PC-9 (cell line): ENCODE measurements at regions not wholly inside any gene's neighbourhood (a gene's known extent, or its start where the extent isn't known, plus 50 kb on each side); places are given as distances from the start of the nearest gene placed in this dataset.
"Not testable (repeated sequence)": the region's sequence is repeated elsewhere in the genome, so short reads cannot be mapped to it uniquely, and the experiment has no call there.

ENCODE experiments used
- BruUV-seq: library from RNA; stranded (reverse); fragments of 400-500 nt; replicated peaks from 2 replicates; lab custom pipeline; 2021; lab: Mats Ljungman, UMichigan
- CTCF ChIA-PET: fragments of 300-600 bp; sonication (Branson Sonifier 250); formaldehyde crosslinking; loops from one replicate; lab custom pipeline; 2022; ENCODE audit warnings: antibody characterized with exemption; lab: Charles Lee
- POLR2A ChIA-PET: fragments of 300-600 bp; sonication (Branson Sonifier 250); formaldehyde crosslinking; loops from one replicate; lab custom pipeline; 2022; ENCODE audit warnings: antibody characterized with exemption; ENCODE audit not compliant: unreplicated experiment; lab: Charles Lee
- DNase-seq, 2 experiments: peaks; one replicate each; pipeline versions ENCODE4 v3.0.0 to v3.0.0-alpha.2; 2015 to 2022; ENCODE audit warnings: mixed read lengths in 1 of 2
- H2AFZ ChIP-seq: fragments of 200-600 bp; sonication (generic); 2 replicates; pipeline ENCODE4 v1.8.1; 2017; ENCODE audit warnings: antibody characterized with exemption
- H3F3A ChIP-seq: fragments of 200-600 bp; sonication (generic); 2 replicates; pipeline ENCODE4 v1.8.1; 2017; ENCODE audit warnings: antibody characterized with exemption, mild to moderate bottlenecking, low read depth; ENCODE audit not compliant: insufficient read depth
- H3K27ac ChIP-seq: fragments of 200-600 bp; sonication (generic); 2 replicates; pipeline ENCODE4 v1.6.1; 2016; ENCODE audit warnings: mixed run types
- H3K27me3 ChIP-seq: fragments of 200-600 bp; sonication (generic); 2 replicates; pipeline ENCODE4 v1.6.1; 2016; ENCODE audit warnings: low read depth, mixed run types; ENCODE audit not compliant: insufficient read depth
- H3K36me3 ChIP-seq: fragments of 200-600 bp; sonication (generic); 2 replicates; pipeline ENCODE4 v1.6.1; 2016; ENCODE audit warnings: low read depth, mixed run types
- H3K4me1 ChIP-seq: fragments of 200-600 bp; sonication (generic); replicated peaks from 2 replicates; pipeline ENCODE4 v1.6.1; 2016; ENCODE audit warnings: mixed run types; ENCODE audit not compliant: insufficient read depth
- H3K4me2 ChIP-seq: fragments of 200-600 bp; sonication (generic); 2 replicates; pipeline ENCODE4 v1.6.1; 2017; ENCODE audit warnings: mixed run types
- H3K4me3 ChIP-seq: fragments of 200-600 bp; sonication (generic); 2 replicates; pipeline ENCODE4 v1.6.1; 2016; ENCODE audit warnings: mixed run types
- H3K79me2 ChIP-seq: fragments of 200-600 bp; sonication (generic); 2 replicates; pipeline ENCODE4 v1.6.1; 2017; ENCODE audit warnings: low read depth, mixed run types
- H3K9me2 ChIP-seq: fragments of 200-600 bp; sonication (generic); 2 replicates; pipeline ENCODE4 v1.8.1; 2017; ENCODE audit warnings: mild to moderate bottlenecking; ENCODE audit not compliant: insufficient read depth
- H3K9me3 ChIP-seq: fragments of 200-600 bp; sonication (generic); 2 replicates; pipeline ENCODE4 v1.8.1; 2016; ENCODE audit warnings: low read depth; ENCODE audit not compliant: insufficient read depth
- H4K20me1 ChIP-seq: fragments of 200-600 bp; sonication (generic); 2 replicates; pipeline ENCODE4 v1.8.1; 2017; ENCODE audit not compliant: insufficient read depth
- EZH2 ChIP-seq: fragments of 200-600 bp; sonication (generic); IDR thresholded peaks from 2 replicates; pipeline ENCODE4 v1.8.0; 2017; ENCODE audit warnings: antibody characterized with exemption, low read depth
- intact Hi-C: fragments of 100-400 bp; cut with micrococcal nuclease; formaldehyde crosslinking; loops from one replicate; pipeline ENCODE4 v1.10.0; 2022; ENCODE audit not compliant: unreplicated experiment
- TF ChIP-seq, protein P1 (sequence below): fragments of 200-600 bp; sonication (generic); conservative IDR thresholded peaks from 2 replicates; pipeline ENCODE4 v1.6.1; 2017; ENCODE audit warnings: mixed run types, antibody characterized with exemption, mild to moderate bottlenecking, moderate library complexity

DNA sequence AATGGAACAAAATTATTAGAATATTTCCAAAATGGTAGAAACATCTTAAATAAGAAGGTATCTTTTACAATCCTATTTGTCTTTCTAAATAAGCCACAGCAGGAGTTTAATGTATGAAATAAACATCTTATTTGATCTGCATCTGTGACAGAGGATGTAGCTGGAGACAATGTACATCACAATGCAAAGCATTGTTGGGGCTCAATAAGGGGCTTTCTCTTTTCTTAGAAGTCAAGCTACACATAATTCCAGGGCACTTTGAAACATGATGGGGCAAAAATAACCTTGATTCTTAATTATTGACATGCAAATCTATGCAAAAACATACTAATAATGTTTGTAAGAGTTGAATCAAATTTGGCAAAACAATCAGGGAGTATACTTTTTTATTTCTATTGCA lies 255.1 kb downstream of the DSC3 start:
- no peak overlapping the region for H2AFZ ChIP-seq
- H3K4me3 ChIP-seq, result no peak overlapping the region
- H3K27ac ChIP-seq, result no peak overlapping the region
- POLR2A ChIA-PET, result no interaction called here
- CTCF ChIA-PET, result no interaction called here
- no TSS peak for BruUV-seq
- H3K79me2 ChIP-seq, result no peaks in the 10 kb centered on the region
- H3K27me3 ChIP-seq, result no peaks in the 10 kb centered on the region
- no peaks in the 10 kb centered on the region for H3K4me1 ChIP-seq
- no peak for DNase-seq
- no peaks in the 10 kb centered on the region for H3K9me3 ChIP-seq
- H3F3A ChIP-seq, result no peaks in the 10 kb centered on the region
- no peak overlapping the region for H3K4me2 ChIP-seq
- no peaks in the 10 kb centered on the region for H3K9me2 ChIP-seq
- H3K36me3 ChIP-seq, result no peaks in the 10 kb centered on the region
- H4K20me1 ChIP-seq, result no peaks in the 10 kb centered on the region
- intact Hi-C loops, result no loop called here
- TF ChIP-seq EZH2, result no peak
- TF ChIP-seq, protein P1, sequence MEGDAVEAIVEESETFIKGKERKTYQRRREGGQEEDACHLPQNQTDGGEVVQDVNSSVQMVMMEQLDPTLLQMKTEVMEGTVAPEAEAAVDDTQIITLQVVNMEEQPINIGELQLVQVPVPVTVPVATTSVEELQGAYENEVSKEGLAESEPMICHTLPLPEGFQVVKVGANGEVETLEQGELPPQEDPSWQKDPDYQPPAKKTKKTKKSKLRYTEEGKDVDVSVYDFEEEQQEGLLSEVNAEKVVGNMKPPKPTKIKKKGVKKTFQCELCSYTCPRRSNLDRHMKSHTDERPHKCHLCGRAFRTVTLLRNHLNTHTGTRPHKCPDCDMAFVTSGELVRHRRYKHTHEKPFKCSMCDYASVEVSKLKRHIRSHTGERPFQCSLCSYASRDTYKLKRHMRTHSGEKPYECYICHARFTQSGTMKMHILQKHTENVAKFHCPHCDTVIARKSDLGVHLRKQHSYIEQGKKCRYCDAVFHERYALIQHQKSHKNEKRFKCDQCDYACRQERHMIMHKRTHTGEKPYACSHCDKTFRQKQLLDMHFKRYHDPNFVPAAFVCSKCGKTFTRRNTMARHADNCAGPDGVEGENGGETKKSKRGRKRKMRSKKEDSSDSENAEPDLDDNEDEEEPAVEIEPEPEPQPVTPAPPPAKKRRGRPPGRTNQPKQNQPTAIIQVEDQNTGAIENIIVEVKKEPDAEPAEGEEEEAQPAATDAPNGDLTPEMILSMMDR, result no peak

DNA sequence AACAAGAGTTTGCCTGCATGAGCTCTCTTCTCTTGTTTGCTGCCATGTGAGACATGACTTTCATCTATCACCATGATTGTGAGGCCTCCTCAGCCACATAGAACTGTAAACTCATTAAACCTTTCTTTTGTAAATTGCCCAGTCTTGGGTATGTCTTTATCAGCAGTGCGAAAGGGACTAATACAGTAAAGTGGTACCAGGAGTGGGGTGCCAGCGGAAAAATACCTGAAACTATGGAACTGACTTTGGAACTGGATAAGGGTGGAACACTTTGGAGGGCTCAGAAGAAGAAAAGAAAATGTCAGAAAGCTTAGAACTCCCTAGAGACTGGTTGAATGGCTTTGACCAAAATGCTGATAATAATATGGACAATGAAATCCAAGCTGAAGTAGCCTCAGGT lies 260.9 kb downstream of the DSC3 start:
- no peaks in the 10 kb centered on the region for H3K36me3 ChIP-seq
- intact Hi-C loops, result no loop called here
- no peaks in the 10 kb centered on the region for H3K9me3 ChIP-seq
- no peak overlapping the region for H2AFZ ChIP-seq
- POLR2A ChIA-PET, result no interaction called here
- CTCF ChIA-PET, result no interaction called here
- H3K4me1 ChIP-seq, result no peaks in the 10 kb centered on the region
- no peaks in the 10 kb centered on the region for H3K79me2 ChIP-seq
- DNase-seq, result no peak
- no peaks in the 10 kb centered on the region for H3K27me3 ChIP-seq
- H3K27ac ChIP-seq, result no peak overlapping the region
- no peaks in the 10 kb centered on the region for H3K9me2 ChIP-seq
- no peaks in the 10 kb centered on the region for H4K20me1 ChIP-seq
- BruUV-seq, result no TSS peak
- no peak overlapping the region for H3K4me2 ChIP-seq
- TF ChIP-seq EZH2, result no peak
- TF ChIP-seq, protein P1, result no peak
- no peak overlapping the region for H3K4me3 ChIP-seq
- no peaks in the 10 kb centered on the region for H3F3A ChIP-seq

DNA sequence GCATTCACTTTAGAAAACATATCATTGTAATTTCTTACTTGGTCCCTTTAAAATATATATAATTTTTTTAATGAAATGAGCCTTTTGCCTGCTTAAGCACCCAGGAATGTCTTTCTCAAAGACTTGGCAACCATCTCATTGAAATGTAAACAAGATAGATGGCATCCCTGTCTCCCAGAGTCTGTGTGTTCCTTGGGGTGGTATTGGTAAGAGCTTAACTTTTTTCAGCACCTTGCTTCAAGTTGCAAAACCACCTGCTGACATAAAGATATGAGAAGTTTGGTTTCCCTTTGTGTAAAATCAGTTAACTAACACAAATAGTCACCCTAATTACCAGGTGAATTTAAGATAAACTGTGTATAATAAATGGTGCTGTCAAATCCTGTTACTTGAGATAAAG lies 266.9 kb downstream of the DSC3 start:
- no peak for TF ChIP-seq EZH2
- TF ChIP-seq, protein P1, result no peak
- CTCF ChIA-PET, result no interaction called here
- no peak for DNase-seq

DNA sequence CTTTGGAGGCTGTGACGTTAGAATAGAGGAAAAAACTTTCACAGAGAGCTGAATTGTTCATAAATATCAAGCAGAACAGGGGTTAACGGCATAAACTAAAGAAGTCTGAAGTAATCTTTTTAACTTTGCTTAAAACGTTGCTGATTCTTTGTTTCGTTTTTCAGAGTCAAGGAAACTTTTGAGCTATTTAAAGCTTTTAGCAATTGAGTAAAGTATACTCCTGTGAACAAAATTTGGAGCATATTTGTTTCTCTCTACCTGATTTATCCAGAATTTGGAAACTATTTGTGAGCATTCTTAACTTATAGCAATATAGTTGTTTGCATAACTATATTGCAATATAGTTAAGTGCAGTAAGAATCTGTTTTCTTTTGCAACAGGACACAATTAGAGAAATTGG lies 270.4 kb downstream of the DSC3 start:
- not testable (repeated sequence) for H3K27ac ChIP-seq

More for the DNA sequence above, 266.9 kb downstream of the DSC3 start:
- H3K4me3 ChIP-seq, result no peak overlapping the region
- no peaks in the 10 kb centered on the region for H3K9me2 ChIP-seq
- POLR2A ChIA-PET, result no interaction called here
- intact Hi-C loops, result no loop called here
- H3K27ac ChIP-seq, result no peak overlapping the region
- no peak overlapping the region for H2AFZ ChIP-seq
- H3K27me3 ChIP-seq, result no peaks in the 10 kb centered on the region
- no peaks in the 10 kb centered on the region for H3K4me1 ChIP-seq
- BruUV-seq, result no TSS peak
- H3K4me2 ChIP-seq, result no peak overlapping the region
- H3K9me3 ChIP-seq, result no peaks in the 10 kb centered on the region
- H3K79me2 ChIP-seq, result no peaks in the 10 kb centered on the region
- H3F3A ChIP-seq, result no peaks in the 10 kb centered on the region
- no peaks in the 10 kb centered on the region for H4K20me1 ChIP-seq
- no peaks in the 10 kb centered on the region for H3K36me3 ChIP-seq

More for the DNA sequence above, 270.4 kb downstream of the DSC3 start:
- H3K9me3 ChIP-seq, H2AFZ ChIP-seq, H3K4me3 ChIP-seq, DNase-seq, H4K20me1 ChIP-seq, H3K9me2 ChIP-seq, CTCF ChIA-PET, H3K27me3 ChIP-seq, POLR2A ChIA-PET, H3F3A ChIP-seq, H3K79me2 ChIP-seq, intact Hi-C loops, H3K4me1 ChIP-seq, H3K36me3 ChIP-seq, BruUV-seq, H3K4me2 ChIP-seq: not testable (repeated sequence)
